GM21619 (cell line): ENCODE measurements at regions not wholly inside any gene's neighbourhood (a gene's known extent, or its start where the extent isn't known, plus 50 kb on each side); places are given as distances from the start of the nearest gene placed in this dataset.
"Not testable (repeated sequence)": the region's sequence is repeated elsewhere in the genome, so short reads cannot be mapped to it uniquely, and the experiment has no call there.

Experiments used
- ATAC-seq: cut with Tn5 transposase; IDR thresholded peaks from one replicate; pipeline ENCODE4 v1.9.1; 2021; ENCODE audit not compliant: unreplicated experiment

GRCh38 chr17:13154398-13154797 is 136.6 kb upstream of the ELAC2 start:
- ATAC-seq, result no peak

DNA sequence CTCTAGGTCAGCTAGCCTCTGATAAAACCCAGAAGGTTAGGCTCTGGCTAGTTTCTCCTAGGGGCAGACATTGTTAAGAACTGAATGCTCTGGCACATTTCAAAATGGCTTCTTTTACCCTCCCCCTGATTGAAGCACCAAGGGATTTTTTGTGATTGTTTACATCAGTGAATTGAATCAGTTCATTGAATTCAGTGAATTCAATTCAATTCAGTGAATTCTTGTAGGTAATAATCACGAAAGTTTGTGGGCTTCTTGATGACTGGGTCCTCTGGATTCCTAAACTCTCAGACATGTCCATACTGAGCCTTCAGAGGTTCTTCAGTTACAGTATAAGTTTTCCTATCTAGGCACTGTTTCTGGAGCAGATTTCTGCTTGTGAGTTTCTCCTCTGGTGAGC is 135.2 kb upstream of the ELAC2 start:
- ATAC-seq, result no peak

DNA sequence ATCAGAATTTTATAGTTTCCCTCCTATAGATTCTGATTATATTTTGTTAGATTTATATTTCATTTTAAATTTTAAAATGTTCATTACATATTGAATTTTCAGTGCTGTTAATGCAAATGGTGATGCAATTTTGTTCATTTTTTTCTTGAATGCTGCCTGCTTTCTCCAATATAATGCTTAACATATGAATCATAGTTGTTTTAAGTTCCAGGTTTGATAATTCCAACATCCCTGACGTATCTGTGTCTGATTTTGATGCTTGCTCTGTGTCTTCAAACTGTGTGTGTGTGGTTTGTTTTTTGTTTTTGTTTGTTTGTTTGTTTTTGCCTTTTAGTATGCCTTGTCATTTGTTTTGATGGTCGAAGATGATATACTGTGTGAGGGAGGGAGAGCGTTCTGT is 134.7 kb upstream of the ELAC2 start:
- ATAC-seq, result no peak

DNA sequence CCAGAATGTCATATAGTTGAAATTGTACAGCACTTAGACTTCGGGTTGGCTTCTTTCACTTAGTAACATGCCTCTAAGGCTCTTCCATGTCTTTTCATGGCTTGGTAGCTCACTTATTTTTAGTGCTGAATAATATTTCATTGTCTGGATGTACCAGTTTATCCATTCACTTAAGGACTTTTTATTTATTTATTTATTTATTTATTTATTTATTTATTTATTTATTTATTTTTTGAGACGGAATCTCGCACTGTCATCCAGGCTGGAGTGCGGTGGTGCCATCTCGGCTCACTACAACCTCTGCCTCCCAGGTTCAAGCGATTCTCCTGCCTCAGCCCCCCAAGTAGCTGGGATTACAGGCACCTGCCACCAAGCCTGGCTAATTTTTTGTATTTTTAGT is 132.9 kb upstream of the ELAC2 start:
- ATAC-seq, result not testable (repeated sequence)

- ATAC-seq, result no peak
Observed at GRCh38 chr17:13143001-13143400, 125.2 kb upstream of the ELAC2 start.

GRCh38 chr17:13140750-13141149 is 122.9 kb upstream of the ELAC2 start:
- ATAC-seq, result no peak

- ATAC-seq, result no peak
Observed at GRCh38 chr17:13135506-13135905, 117.7 kb upstream of the ELAC2 start.

GRCh38 chr17:13134076-13134475 is 116.2 kb upstream of the ELAC2 start:
- ATAC-seq, result no peak

GRCh38 chr17:13131225-13131624 is 113.4 kb upstream of the ELAC2 start:
- ATAC-seq, result no peak

DNA sequence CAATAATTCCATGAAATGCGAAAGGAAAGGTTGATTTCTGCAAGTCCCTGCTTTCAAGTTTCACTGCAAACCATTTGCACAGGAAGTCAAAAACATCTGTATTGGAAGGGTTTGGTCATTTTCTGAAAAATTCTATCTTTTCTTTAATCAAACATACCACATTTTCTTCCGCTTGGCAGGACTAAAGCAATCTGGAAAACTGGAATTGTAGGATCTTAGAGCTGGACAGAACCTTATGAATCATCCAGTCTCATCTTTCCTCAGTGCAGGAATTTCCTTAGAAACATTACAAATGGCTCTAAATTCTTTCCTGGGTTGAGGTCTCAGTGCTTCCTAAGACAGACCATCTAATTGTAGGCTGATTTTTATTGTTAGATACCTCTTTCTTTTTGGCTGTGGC is 111.5 kb upstream of the ELAC2 start:
- no peak for ATAC-seq

DNA sequence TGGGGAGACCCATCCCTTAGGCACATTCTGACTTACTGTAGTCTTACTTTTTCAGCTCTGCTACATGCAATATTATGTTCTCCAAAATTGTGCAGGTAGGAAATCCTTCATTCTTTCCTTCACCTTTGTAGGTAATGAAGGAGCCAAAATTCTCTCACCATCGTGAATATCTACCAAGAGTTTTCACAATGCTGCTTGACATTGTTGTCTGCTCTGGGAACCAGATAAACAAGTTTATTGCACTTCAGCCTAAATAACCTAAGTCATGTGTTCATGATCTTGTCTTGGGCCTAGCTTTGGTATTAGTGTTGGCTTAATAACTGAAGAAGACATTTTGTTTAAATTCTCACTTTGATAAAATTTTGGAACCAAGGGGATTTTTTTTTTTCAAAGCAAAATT is 110.8 kb upstream of the ELAC2 start:
- no peak for ATAC-seq

DNA sequence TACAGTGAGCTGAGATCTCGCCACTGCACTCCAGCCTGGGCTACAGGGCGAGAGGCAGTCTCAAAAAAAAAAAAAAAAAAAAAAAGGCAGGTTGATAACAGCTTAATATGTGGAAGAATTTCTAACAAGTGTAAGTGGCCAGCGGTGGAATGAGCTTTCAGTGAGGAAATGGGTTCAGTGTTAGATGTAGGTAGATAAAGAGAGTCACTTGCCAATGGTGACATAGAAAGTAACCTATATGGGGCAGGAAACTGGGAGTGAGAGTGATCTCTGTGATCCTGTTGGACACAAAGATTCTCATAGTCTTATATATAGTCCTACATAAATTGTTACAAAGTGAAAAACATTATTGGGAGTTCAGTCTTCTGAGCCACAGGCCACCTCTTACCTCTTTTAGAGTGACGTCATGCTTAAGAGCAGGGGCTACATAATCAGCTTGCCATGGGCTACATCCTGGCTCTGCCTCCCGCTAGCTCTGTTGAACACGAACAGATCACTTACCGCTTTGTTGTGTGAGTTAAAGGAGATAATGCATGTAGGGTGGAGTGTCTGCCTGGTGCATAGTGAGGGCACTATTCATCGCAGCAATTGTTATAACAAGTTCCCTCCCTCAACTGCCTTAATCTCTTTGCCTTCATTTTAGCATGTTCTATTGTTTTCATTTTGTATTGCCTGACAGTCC is 110.2 kb upstream of the ELAC2 start:
- ATAC-seq, result no peak

- no peak for ATAC-seq
Observed at GRCh38 chr17:13120864-13121263, 103.0 kb upstream of the ELAC2 start.

DNA sequence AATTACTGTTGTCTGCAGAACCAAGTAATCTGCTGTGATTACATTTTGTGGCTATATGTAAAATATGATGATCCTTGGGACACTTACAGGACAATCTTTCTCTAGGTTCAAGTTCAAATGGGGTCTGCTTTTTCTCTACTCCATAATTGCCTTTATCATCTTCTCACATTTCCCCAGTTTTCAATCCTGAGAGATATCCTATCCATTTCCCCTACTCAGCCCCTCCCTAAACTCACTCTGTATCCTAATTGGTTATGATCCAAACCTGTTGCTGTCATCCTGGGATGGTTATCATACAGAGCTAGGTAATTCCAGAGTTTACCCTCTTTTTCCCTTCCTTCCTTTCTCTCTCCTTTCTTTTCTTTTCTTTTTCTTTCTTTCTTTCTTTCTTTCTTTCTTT is 100.5 kb upstream of the ELAC2 start:
- ATAC-seq, result no peak

- ATAC-seq, result no peak
Observed at GRCh38 chr17:13117616-13118015, 99.8 kb upstream of the ELAC2 start.

DNA sequence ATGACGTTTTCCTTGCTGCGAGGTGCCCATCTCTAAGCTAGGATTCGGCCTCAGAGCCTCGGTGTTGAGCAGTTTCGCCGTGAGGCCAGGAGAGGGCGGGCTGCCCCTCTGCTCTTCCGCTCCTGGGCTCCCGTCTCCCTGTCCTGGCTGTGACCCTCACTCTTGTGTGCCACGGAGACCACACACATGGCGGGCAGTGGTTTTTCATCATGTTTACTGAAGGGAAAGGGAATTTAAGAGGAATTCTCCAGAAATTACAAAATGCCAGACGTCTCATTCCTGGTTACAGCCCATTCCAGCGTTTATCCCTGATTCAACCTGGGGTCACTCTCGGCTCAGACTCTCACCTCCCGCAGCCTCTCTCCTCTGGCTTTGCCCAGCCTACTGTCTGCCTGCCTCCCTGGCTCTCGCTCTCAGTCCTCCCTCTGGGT is 96.8 kb upstream of the ELAC2 start:
- ATAC-seq, result peak; percentile 50

- no peak for ATAC-seq
Observed at GRCh38 chr17:13113821-13114525, 96.1 kb upstream of the ELAC2 start.

- no peak for ATAC-seq
Observed at GRCh38 chr17:13107676-13108235, 89.9 kb upstream of the ELAC2 start.

DNA sequence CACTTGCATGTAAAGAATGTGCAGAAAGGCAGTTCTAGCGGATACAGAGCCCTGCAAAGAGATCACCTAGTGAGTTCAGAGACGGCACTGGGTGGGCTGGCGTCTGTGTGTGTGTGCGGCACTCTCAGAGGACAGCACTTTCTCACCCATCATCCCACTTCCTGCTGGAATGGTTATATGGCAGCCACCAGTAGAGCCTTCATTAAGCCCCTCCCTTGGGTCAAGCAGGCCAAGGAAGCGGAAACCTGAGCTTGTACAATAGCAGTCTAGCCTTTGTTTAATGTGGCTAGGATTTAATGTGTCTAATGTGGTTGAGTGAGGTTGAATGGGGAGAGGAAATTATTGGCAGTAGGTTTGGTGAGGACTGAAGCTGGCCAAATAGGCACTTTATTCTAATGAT is 88.3 kb upstream of the ELAC2 start:
- no peak for ATAC-seq

- ATAC-seq, result no peak
Observed at GRCh38 chr17:13104576-13104975, 86.7 kb upstream of the ELAC2 start.

- ATAC-seq, result no peak
Observed at GRCh38 chr17:13102477-13102876, 84.7 kb upstream of the ELAC2 start.

DNA sequence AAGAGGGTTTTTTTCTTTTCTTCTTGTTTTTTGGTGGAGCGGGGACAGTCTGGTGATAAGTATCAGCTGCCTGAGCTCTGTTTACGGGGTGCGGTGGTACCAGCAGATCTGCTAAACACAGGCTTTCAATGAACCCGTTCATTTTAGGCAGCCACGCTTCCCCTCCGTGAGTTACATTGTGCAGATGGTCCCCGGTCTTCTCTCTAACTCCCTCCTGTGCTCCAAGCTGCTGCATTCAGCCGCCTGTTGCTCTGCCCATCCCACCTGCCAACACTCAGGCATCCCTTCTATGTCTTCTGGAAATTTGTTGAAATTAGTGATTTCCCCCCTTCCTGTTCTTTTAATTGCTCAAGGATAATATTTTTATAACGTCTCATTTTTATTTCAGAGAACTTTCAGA is 82.1 kb upstream of the ELAC2 start:
- ATAC-seq, result no peak
